DMS153 treated with DMSO at 0.1 percent for 48 hours (cell line): ENCODE measurements at regions not wholly inside any gene's neighbourhood (a gene's known extent, or its start where the extent isn't known, plus 50 kb on each side); places are given as distances from the start of the nearest gene placed in this dataset.

Experiments used
- DNase-seq: peaks from one replicate; lab custom pipeline; 2025; ENCODE audit not compliant: unreplicated experiment; lab: John Stamatoyannopoulos, UW

GRCh38 chr21:28663111-28663693, 329.5 kb downstream of the LTN1 start:
- no peak for DNase-seq

DNA sequence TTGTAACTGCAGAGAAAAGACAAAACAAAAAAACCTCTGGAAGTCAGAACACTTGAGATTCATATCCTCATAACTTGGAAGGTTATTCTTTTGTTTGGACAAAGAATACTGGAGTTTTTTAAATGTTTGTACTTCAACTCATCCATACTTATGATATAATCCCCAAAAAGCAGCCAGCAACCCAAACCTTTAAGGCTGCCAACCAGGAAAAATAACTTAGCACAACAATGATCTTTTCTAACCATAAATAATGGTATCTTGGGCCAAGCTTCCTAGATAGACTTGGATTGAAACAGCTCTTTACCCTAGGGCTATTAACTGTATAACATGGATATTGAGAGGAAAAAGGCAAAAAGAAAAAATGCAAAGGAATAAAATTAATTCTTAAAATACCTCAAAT, 335.1 kb downstream of the LTN1 start:
- DNase-seq = no peak

- DNase-seq = no peak
These were observed 337.2 kb downstream of the LTN1 start for GRCh38 chr21:28655471-28655870.

DNA sequence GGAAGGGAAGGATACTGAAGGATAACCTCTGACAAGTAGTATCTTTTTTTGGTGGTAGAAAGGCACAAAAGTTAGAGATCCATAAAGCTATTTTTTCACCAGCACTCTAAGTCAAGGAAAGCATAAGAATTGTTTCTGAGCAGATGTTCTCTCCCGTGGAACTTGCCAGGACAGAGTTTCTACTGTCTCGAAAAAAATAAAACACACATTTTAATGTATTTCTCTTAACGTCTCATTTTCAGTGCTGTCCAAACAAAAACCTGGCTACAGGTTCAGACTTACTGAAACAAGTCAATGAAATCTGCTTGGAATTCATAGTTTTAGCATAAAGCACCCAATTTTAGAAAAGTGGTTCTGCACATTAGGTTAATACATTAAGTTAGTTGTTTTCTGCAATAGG, 338.3 kb downstream of the LTN1 start:
- no peak for DNase-seq

GRCh38 chr21:28644762-28645161, 347.9 kb downstream of the LTN1 start:
- DNase-seq = no peak

- DNase-seq = no peak
These were observed 349.8 kb downstream of the LTN1 start for GRCh38 chr21:28642891-28643290.

DNA sequence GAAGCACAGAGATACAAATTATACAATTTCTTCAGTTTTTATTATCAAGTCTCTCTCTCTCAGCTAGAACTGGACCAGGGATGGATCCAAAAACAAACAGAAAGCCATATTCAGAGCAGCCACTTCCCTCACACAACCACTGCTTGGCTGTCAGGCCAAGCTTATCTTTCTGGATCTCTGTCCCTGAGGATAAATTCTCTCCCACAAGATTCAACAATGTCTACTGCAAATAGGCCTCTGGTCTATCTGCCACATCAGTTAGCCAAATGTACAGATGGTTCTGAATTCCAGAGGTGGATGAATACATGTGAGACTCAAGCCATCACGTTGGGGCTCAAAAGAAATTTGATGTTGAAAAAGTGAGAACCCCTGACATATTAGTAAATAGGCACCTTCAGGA, 350.9 kb downstream of the LTN1 start:
- no peak for DNase-seq

DNA sequence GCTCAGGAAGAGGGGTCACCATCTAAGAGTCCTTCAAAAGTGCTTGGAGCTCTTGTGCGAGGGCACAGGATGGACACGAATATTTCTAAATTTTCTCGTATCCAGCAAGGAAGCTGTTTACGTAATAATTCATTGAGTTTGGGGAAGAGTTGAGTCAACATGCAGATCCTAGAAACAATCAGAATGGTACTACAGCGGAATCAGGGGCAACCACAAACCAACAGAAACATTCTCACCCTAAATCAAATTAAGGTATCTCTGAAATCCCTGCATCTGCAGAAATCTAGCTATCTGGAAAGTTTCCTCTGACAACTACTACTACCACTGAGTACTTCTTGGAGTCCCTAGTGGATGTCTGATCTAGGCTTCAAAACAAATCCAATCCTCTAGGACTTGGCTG, 352.4 kb downstream of the LTN1 start:
- no peak for DNase-seq

DNA sequence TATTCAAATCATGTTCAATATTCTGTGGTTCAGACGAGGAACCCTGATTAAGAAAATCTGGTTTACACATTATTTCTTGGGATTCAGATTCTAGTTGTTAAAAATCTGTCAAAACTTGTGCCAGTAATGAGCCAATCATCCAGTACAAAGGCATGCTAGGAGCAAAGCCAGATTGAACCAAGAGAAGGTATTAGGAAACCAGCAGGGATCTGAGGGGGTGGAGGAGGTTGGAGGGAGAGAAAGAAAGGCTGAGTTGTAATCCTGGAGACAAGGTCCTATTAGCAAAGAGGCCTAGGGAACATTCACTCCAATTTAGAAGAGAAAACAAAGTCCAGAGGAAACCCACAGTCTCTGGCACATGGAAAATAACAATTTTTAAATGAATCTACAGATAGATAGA, 352.9 kb downstream of the LTN1 start:
- no peak for DNase-seq

DNA sequence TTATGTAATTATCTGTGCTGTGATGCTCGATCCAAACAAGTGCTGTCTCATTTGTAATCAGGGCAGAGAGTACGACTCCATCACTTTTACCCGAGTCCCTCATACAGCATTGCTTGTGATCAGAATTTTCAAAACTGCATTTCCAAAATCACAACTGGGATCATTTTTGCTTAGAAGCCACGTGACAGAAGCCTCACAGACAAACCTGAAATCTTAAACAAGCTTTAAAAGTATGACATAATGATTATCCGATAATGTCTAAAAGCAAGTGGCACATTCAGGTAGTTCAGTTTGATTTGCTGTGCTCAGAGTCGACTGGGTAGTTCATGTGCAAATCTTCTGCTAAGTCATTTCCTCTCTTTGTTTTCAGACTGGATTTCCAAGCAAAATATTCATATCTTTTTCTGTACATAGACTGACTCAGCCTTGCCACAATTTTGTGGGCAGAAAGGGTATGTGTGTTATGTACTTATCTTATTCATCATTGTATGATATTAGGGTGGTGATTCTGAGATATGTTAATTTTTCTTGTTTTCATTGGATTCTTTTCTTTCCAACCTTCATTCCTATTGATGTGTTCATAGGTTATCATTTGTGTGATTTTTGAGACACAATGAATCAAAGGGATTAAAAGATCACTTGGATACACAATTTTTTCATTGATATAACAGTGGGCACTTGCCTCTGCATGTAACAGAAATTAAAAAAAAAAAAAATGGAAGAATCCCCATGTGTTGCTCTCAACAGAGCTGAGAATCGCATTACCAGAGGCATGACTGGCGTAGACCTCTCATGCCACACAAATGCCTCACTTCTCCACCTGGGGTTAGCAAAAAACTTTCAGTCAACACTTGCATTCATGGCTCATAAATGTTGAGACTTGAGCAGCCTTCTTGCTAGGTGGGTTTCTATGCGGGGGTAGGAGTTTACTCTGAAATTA, 355.7 kb downstream of the LTN1 start:
- DNase-seq = no peak

DNA sequence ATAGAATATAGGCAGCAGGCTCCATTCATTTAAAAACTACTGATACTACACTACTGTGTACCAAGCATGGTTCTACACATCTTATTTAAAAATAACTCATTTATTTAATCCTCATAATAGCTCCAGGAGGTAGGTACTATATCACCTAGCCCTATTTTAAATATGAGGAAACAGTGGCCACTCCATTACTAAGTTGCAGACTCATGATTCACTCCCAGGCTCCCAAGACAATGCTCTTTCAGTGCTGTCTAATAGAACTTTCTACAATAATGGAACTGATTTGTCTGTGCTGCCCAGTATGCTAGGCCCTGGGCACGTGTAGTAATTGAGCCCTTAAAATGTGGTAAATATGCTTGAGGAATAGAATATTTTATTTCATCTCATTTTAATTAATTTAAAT, 357.1 kb downstream of the LTN1 start:
- no peak for DNase-seq

DNA sequence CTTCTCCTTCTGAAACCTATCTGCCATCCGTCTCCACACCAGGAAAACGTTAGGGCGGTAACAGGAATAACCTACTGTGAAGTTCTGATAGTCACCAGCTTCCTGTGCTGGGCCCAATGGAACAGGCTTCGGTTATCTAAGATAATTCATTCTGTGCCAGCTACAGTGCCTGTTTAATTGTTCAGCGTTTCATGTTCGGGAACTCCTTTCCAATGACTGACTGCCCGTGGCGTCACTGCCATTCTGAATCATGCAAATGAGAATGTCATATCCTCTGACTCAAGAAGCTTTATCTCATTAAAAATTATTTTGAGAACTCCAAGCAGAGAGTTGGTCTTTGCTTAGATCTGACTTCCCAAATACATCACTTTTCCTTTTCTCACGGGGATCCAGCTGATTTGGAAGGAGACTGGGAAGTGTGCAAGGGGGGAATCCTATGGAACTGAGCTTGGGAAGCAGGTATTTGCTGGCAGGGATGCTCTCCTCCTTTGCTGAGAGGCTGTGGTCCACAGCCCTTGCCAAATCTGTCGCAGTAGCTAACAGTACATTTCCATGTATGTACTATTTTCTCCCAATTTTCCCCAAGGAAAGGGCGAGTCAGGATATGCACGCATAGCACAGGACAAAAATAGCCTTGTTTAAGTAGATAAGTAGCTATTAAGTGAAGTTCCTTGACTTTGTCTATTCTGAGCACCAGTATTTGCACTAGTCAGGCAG, 358.7 kb downstream of the LTN1 start:
- no peak for DNase-seq

- no peak for DNase-seq
These were observed 359.8 kb downstream of the LTN1 start for GRCh38 chr21:28632755-28633408.

DNA sequence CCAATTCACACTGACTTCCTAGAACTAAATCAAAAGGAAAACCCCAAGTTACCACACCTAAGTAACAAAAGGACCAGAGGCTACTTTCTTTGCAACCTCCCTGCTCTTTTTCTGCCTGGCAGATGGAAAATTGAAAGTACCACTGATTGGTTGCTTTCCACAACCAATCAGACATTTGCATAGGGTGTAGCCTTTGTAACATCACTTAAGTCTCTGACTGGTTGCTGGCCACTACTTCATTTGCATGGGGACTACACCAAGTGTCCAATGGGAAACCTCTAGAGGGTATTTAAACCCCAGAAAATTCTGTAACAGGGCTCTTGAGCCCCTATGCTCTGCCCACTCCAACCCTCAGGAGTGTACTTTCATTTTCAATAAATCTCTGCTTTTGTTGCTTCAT, 365.0 kb downstream of the LTN1 start:
- no peak for DNase-seq

- DNase-seq = no peak
These were observed 365.4 kb downstream of the LTN1 start for GRCh38 chr21:28627261-28627660.

GRCh38 chr21:28624626-28625025, 368.1 kb downstream of the LTN1 start:
- no peak for DNase-seq

GRCh38 chr21:28617300-28617699, 375.4 kb downstream of the LTN1 start:
- no peak for DNase-seq

DNA sequence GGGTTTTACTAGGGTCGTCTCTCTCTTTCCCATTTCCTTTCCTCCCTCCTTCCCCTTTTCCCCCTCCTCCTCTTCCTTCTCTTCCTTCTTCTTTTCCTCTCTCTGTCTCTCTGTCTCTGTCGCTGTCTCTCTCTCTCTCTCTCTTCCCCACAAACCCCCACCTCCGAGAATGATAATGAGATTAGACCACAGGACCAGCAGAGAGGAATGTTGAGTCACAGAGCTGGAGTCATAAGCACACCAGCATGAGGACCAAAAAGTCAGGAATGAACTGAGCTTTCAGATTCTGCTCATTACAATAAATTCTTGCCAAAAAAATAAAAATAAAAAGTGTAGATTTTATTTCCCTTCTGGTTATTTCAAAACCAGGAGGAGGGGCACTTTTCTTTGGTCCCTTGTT, 377.4 kb downstream of the LTN1 start:
- no peak for DNase-seq

GRCh38 chr21:28614791-28615190, 377.9 kb downstream of the LTN1 start:
- DNase-seq = no peak

DNA sequence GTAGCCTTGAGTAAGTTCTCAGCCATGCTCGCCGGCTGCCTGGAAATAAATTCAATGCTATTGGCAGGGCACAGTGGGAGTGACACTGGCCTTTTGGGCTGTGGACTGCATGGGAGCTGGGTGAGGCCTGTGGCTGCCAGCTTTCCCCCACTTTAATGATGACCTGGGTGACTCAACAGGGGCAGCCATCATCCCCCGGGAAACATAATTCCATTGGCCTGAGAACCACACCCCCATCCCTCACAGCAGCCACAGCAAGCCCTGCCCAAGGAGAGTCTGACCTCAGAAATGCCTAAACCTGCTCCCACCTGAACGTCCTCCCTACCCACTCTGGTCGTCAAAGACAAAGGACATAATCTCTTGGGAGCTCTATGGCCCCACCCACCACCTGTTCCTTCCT, 384.0 kb downstream of the LTN1 start:
- DNase-seq = no peak

GRCh38 chr21:28607545-28607944, 385.1 kb downstream of the LTN1 start:
- no peak for DNase-seq
